Ovary (tissue), 3 donors: ENCODE measurements at regions not wholly inside any gene's neighbourhood (a gene's known extent, or its start where the extent isn't known, plus 50 kb on each side); places are given as distances from the start of the nearest gene placed in this dataset.

Source experiments
- CTCF ChIP-seq, 3 donors: fragments of 450-650 bp in 2 of 3; fragments of 200-600 bp in 1 of 3; IDR thresholded peaks; one replicate each; pipeline versions ENCODE4 v1.5.1 to v1.8.0; 2016 to 2022; ENCODE audit warnings: antibody characterized with exemption in 3 of 3, mild to moderate bottlenecking in 1 of 3
- EP300 ChIP-seq: sonication (generic); formaldehyde crosslinking; IDR thresholded peaks from one replicate; pipeline ENCODE4 v1.6.1; 2017; ENCODE audit warnings: antibody characterized with exemption
- POLR2A ChIP-seq: fragments of 450-650 bp; IDR thresholded peaks from one replicate; pipeline ENCODE4 v1.6.1; 2017; ENCODE audit warnings: antibody characterized with exemption, mild to moderate bottlenecking, moderate library complexity
- donor health status: DM: no; HTN: no; CAD: no.

DNA sequence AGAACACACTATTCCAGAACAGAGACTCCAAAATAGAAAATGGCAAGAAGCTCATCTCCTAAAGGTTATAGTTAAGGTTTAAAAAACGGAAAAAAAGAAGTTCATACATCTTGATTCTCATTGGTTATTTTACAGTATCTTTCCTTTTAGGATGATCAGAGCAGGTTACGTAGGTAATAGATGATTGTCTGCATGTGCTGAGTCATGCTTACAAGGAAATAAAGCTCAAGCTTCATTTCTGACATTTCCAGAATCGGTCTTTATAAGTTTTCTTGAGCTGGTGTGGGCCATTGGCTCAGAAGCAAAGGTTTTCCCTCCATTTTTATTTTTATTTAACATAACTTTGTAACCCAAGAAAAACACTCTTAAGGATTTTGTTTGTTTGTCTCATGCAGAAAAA is 1030.3 kb upstream of the CDH8 start:
- TF ChIP-seq EP300 (no peak), CTCF (IDR thresholded peaks at IDR 0.05) (no peak), POLR2A (no peak)
